ENCODE measurements at regions not wholly inside any gene's neighbourhood (a gene's known extent, or its start where the extent isn't known, plus 50 kb on each side); places are given as distances from the start of the nearest gene placed in this dataset.

DNA sequence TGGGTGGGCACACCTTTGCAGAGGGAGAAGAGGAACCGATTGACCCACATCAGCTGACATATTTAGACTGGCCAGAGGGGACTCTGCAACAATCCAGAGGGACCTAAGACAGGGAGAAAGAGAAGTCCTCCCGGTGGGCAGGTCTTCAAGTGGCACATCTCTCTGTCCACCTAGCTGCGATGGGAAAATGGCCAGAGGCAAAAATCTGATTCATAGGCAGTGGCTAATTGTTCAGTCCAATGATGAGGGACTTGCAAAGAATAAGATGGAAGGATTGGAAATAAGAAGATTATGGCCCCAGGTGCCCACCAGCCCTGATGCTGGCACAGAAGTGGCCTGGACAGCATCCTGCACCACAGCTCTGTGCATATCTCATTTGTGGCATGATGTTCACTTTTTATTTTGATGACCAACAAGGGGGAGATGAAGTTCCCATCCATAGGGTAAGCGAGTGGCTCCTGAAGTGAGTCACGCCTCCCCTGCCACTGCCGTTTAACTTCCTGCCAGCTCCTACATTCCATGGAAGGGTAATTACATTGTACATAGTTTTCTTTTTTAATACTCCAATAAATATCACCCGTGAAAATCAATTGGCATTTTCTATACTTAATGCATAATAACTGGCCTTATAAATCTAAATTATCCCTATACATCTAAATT, 659.6 kb downstream of the MATN1 start:
- DNase-seq = no peak

DNA sequence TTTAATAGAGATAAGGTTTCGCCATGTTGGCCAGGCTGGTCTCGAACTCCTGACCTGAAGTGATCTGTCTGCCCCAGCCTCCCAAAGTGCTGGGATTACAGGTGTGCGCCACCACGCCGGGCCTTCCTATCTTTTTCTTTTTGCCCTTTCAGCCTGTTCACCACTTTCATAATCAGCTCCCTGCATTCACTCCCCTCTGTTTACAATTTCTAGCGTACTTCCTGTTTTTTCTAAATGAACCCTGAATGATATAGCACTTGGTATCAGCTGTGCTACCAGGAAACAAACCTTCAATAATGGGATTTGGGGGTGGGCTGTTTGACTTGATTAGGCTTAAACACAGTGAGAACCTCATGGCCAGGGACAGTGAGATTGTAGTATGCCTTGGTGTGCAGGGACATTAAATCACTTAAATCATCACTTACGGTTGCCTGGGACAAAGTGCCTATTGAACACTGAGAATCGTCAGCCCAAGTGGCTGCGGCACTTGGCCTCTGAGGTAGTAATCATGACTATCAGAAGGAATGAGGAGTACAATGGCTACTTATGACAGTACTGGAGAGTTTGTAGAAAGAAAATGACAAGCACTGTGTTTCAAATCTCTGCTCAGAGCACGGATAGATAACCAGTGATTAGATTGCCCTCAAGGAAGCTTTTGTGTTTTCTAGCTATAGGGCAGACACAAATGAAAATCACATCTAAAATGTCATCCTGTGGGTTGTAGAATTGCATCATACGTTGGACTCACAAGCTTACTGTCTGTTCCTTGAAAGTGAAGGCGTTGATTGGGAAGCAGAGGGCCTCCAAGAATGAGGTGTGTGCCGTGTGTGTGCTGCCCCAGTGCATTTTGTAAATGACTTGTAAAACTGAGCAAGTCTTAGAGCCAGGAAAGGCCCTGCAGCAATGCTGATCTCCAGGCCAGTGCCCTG, 661.8 kb downstream of the MATN1 start:
- no peak for DNase-seq

DNA sequence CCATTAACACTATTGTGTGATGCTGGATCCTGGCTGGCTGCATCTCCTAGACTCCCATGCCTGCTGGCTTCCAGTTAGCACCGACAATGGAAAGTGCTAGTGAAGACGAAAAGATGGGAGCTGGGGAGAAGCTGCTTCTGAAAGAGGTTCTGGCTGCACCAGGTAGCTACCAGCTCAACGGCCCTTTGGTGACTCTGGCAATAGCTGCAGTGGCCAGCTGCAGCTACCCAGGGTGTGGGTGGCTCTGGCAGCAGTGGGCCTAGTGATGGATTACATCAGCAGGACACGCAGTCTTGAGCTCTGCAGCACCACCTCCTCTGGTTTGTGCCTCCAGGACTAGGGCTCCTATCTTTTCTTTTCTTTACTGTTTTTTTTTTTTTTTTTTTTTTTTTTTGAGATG, 662.6 kb downstream of the MATN1 start:
- no peak for DNase-seq

DNA sequence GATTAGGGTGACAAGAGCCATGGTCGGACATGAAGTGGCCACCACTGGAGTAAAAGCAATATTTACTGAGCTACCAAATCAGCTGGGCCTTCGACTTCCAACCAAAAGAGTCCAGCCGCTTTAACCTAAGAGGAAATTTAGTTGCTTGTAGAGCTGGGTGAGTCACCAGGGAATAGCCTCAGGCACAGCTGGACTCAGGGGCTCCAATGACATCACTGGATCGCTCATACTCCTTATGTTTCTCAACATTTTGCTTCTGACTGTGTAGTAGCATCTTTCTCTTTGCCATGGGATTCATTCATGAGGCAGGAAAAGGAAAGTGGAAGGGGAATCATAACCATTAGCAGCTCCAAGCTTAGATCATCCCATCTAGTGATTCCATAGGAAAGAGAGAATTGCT, 664.4 kb downstream of the MATN1 start:
- DNase-seq = no peak

DNA sequence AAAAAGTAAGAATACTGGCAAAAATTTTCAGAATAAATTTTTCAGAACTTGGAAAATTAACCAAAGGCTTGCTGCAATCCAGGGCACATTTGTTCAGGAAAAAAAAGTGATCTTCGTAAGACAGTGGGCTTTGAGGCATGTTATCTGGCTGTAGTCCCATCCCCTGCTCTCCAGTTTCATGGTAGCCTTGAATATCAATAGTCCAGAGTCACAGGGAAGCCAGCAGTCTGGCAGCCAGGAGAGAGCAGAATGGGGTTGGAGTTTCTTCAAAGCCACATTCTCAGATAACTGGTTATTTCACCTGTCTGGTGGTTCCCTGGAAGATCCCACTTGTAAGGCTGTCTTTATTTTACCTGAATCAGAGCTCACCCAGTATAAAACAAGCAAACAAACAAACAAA, 669.3 kb downstream of the MATN1 start:
- DNase-seq = no peak

DNA sequence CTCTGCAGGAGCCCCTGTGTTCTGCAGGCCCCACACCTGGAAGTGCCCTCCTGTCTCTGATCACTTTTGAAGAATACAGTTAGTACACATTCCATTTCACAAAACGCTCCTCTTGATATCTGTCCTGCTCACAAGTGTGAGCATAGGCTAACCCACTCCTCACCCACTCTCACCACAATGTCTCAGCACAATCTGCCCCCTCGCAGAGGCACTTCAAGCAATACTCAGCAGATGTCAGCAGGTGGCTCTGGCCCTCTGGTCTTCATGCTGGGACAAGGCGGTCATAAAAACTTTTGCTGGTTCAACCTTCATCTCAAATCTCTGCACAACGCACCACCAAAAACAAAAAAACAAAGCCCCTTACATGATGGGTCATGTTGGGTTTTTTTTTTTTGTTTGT, 671.2 kb downstream of the MATN1 start:
- no peak for DNase-seq

DNA sequence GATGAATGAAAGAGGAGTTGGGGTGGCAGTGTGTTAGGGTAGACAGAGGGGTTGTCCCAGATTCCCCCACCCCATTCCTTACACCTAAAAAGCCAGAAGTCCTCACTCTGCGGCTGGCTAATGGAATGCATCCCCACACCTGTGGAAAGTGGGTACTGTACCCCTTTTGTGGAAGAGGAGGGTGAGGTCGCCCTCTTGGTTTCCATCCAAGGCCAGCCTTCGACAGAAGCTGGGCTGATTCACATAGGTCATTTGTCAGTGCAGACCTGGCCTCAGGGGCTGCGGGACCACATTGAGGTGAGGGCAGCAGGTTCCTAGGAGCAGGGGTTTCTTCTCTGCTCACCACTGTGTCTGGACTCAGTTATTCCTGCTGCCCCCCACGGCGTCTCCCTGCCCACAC, 671.6 kb downstream of the MATN1 start:
- no peak for DNase-seq

DNA sequence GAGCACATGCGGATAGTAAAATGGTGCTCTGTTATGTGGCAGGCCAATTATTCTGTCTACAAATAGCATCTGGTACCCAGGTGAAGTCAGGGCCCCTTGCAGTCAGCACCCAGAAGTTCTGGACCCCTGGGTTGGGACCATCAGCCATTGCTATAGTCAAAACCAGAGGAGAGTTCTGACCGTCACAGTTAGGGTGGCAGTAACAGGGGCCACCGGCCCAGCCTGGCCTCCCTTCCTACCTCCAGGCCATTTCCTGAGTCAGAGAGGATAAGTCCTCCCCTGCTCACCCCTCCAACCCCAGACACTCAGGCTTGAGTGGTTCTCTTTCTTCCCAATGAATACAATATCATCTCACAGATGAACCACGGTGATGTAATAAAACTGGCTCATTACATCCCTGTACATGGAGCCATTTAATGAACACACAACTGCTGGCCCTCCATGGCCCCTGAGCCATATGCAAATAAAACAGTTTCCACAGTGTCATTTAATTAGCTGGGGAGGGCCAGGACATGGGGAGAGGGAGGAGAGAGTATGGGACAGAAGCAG, 673.6 kb downstream of the MATN1 start:
- DNase-seq = no peak

DNA sequence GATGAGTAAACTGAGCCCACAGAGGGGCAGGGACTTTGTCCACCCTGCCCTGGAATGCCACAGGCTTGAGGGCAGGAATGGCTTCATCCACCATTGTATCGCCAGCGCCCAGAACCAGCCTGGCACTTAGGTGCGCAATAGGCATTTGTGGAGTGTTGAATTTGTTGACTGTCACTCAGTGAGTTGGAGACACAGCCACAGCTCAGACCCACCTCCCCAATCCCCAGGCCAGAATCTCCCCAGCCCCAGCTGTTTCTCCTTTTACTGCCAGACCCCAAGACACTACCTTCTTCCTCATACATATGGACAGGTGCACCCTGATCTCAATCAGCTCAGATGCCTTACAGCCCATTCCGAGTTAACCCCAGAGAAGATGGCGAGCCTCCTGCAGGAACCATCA, 674.5 kb downstream of the MATN1 start:
- DNase-seq = no peak

DNA sequence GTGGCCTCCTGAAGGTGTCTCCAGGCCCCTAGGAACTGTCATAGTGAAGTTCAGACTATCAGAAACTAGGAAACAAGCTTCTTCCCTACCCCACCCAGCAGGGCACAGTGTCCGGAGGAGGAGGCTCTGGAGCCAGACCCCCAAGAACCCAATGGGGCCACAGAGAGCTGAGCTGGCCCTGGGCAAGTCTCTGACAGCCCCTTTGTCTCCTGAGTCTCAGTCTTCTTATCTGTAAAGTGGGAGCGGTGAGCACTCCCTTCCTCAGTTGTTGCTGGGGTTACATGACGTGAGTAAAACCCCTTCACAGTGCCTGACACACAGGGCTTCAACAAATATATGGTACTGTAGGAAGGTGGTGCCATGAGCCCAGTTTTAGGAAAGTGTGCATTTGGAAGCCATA, 675.8 kb downstream of the MATN1 start:
- no peak for DNase-seq

DNA sequence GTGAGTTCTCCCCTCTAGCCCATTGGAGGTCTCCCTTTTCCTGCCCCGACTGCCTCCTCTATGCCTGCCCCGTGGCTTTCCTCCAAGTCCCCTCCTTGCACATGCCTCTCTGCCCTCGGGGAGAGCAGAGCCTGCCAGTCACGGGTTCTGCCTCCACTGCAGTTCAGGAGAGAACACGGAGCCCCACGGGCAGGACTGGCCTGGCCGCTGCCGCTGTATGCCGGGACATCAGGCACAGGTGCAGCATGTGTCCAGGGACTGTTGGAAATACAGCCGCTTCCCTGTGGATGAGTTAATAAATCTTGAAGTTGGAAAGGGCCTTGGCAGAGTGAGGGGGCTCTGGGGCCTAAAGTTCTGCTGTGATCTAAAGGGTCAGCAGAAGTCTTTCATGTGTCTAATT, 676.6 kb downstream of the MATN1 start:
- no peak for DNase-seq

DNA sequence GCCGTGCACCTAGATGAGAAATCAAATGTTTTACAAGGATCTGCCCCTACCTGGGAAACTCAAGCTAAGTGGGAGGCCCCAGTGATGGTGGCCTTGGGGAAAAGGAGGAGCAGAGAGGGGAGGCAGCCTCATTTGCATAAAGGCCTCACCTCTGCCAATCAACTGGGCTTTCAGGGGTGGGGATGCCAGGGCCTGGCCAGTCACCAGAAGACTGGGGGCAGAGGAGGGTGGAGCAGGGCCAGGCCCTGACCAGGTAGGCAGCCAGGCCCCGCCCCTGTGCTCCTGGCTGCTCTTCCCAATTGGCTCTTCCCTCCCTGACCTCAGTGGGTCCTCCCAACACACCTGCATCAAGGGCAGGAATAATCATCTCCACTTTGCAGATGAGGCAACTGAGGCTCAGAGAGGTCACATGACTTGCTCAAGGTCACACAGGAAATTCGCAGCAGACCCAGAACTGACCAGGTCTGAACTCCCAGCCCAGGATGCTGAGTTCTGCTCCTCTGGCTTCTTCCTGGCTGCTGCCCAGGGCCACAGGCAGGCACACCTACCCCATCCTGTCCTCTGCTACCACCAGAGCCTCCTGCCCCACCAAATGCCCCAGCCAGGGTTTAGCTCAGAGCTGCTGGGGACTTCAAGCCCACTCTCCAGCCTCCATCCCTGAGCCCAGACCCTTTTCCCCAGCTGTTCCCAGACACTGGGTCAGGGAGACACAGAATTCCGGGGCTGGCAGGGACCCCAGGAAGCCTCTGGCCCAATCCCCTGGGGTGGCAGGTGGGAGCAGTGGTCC, 677.9 kb downstream of the MATN1 start:
- no peak for DNase-seq

DNA sequence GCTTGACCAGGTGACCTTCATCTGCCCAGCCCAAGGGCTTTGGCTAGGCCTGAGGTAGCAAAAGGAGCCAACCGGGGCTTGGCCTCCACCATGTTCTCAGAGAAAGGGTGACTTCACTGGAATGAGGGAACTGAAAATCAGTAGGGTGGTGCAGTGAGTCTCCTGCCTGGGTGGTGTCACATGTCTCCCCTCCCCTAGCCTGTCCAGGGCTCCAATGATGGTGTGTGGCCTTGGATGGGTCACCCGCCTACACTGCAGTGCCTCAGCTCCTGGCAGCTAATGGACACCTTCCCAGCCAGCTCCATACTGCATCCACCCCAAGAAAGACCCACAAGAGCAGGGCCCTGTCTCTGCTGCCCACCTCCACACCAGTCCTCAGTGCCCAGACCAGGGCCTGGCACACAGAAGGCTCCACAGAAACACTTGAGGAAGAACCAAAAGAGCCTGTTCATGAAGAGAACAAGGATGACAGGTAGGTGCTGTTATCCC, 678.7 kb downstream of the MATN1 start:
- DNase-seq = no peak

DNA sequence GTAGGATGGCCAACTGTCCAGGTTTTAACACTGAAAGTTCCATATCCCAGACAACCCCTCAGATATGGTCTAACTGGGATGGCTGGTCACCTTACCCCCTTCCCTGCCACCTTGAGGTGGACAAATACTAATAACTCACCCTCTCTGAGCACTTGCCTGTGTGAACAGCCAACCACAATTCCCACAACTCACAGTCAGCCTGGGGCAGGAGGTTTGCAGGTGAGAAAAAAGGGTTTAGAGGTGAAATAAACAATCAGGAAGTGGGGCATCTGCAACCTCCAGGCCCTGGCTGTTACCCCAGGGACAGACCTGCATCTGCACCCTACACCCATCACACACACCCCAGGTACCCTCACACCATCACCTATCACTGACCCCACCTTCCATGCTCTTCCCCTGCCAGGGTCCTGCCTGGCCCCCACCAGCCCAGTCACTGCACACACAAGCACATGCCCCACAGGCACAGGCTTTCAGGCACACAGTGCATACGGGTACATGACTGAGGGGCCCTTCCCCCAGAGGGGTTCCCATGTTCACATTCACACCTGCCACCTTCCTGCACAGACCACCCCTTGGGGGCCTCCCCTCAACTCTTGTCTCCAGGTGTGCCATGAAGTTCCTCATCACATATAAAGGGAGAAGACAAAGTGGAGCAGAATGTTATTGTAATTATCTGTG, 679.5 kb downstream of the MATN1 start:
- no peak for DNase-seq

DNA sequence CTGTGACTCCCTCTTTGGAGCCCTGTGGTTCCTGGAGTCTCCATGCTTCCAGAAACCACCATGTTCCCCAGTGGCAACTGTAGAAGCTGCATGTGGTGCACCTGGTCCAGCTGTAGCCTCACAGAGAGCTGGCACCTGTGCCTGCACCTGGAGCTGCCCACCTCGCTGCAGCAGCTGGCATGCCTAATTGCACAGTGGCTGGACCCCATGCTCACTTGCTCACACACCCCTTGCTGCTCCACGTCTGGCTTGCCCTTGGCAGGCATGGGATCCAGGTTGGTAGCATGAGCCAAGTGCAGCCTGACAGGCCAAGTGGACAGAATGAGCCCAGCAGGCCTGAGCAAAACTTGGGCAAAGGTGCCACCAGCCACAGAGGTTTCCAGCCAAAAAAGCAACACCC, 680.1 kb downstream of the MATN1 start:
- DNase-seq = no peak

DNA sequence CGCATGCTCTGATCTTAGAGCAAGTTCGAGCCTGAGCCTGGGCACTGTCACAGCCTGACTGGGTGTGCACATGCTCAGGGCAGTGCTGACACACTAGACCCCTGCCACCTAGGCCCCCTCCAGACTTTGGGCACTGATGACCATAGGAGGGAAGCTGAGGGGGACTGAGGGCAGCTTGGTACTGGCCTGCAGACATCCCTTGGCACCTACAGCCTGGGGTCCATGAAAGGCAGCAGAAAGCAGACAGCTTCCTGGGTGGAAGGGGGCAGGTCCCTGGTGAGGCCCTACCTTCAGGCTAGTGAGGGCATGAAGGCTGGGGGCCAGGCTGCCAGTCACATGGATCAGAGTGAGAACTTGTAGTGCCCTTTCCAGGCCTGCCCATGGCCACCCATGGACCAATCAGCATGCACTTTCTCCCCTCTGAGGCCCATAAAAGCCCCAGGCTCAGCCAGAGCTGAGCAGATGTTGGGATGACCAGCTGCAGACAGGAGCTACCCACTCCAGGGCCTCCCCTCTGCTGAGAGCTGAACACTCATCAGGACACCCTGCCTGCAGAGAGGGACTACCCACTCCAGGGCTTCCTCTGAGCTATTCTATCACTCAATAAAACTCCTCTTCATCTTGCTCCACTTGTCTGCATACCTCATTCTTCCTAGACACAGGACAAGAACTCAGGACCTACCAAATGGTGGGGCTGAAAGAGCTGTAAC, 680.8 kb downstream of the MATN1 start:
- DNase-seq = no peak

DNA sequence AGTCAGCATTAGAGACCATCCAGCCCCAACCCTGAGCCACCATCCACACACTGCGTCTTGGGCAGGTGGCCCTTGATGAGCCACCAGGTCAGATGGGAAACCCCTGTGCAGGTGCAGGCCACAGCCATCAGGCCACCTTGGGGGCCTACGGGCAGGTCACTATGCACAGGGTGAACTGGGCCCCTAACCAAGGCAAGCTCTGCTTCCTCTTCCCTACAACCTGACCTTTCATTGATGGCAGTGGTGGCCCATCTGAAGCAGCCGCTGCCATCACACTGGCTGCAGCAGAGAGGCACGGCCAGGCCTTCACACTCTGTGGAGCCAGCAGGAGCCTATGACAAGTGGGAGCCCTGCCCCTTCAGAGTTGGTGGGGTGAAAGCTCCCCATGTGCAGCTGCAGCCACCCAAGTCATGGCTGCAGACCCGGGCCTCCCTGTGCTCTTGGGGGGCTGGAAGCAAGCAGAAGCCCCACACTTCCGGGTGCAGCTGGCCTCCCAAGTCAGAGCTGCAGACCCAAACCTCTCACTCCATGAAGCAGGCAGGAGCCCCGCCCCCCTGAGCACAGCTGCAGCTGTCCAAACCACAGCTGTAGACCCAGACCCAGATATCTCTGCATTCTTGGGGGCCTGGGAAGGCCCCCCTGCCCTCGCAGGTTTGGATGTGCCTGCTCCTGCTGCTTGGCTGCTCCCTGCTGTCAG, 681.5 kb downstream of the MATN1 start:
- DNase-seq = no peak

DNA sequence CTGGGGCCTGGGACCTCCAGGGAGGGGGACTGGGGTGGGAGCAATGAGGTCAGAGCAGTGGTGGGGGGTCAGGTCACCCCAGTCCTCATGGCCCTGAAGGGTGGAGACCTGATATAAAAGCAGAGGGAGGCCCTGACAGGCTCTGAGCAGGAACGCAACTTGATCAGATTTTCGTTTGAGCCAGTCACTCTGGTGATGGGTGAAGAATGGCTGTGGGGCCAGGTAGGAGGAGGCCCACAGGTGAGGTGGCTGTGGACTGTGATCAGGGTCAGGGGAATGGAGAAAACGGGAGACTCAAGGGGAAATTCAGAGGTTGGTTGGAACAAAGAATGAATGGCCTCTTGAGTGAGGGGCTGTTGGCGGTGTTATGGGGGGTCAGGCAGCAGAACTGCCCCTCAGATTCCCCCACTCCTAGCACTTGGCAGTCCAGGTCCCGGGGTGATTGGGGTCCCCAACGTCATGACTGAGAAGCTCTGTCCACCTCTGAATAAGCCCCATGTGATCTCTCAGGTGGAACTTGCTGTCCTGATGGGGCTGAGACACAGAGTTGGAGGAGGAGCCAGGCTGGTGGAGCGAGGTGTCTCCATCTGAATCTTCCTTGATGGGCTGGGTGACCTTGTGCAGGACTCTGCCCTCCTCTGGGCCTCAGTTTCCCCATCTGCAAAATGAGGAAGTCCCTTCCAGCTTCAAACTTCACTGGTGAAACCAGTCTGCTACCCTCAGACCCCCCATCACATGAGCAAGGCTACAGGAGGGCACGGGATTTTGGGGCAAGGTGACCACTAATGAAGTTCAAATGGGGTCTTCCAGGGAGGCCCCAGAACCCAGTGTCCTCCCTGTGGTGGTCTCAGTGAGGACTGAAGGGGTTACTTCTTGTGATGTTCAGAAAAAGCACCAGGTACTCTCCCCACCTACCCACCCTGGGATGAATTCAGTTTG, 683.0 kb downstream of the MATN1 start:
- no peak for DNase-seq

DNA sequence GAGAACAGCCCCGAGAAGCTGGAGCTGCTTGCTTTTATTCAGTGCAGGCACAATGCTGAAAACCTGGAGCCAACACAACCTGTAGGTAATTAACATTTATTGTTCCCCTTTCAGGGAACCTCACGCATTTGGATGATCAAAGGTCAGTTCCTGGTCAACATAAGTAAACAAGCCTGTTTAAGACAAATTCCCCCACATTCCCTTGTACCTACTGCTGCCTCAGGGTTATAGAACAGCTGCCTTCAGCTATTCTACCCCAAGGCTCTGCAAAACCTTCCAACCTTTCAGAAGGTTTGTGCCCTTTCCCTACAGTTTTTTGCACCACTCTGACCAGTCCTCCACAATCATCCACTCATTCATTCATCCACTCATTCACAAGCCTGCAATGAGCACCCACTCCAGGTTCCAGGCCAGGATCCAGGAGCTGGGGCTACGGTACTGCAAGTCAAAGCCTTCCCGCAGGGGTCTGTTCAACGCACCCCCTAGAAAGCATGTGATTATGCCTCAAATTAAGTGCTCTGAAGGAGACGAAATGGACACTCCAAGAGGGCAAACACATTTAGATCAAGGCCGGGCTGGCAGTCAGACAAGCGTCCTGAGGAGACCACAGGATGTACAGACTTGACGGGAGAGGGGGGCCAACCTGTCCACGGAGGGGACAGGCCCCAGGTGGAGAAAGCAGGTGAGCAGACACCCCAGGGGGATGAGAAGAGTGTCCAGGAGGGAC, 683.9 kb downstream of the MATN1 start:
- no peak for DNase-seq
